Osteocyte (in vitro differentiated cells): ENCODE measurements at regions not wholly inside any gene's neighbourhood (a gene's known extent, or its start where the extent isn't known, plus 50 kb on each side); places are given as distances from the start of the nearest gene placed in this dataset.

ENCODE experiments used
- DNase-seq: peaks from one replicate; pipeline ENCODE4 v3.0.0; 2021; ENCODE audit warnings: mixed read lengths; ENCODE audit not compliant: unreplicated experiment; ENCODE audit errors: extremely low spot score
- H3K27ac Mint-ChIP-seq: one replicate; pipeline ENCODE4 v1.8.0; 2021; ENCODE audit warnings: mild to moderate bottlenecking, mixed read lengths; ENCODE audit not compliant: unreplicated experiment
- H3K27me3 Mint-ChIP-seq: one replicate; pipeline ENCODE4 v1.8.0; 2021; ENCODE audit warnings: mixed read lengths; ENCODE audit not compliant: unreplicated experiment
- H3K36me3 Mint-ChIP-seq: one replicate; pipeline ENCODE4 v1.8.0; 2021; ENCODE audit warnings: mixed read lengths; ENCODE audit not compliant: unreplicated experiment
- H3K4me1 Mint-ChIP-seq: one replicate; pipeline ENCODE4 v1.8.0; 2021; ENCODE audit warnings: mixed read lengths; ENCODE audit not compliant: unreplicated experiment
- H3K4me3 Mint-ChIP-seq: one replicate; pipeline ENCODE4 v1.8.0; 2021; ENCODE audit warnings: mild to moderate bottlenecking, moderate library complexity, mixed read lengths; ENCODE audit not compliant: unreplicated experiment
- H3K9me3 Mint-ChIP-seq: one replicate; pipeline ENCODE4 v1.8.0; 2021; ENCODE audit warnings: mixed read lengths; ENCODE audit not compliant: unreplicated experiment
- TF ChIP-seq, protein P1 (sequence below): fragments of 200-600 bp; sonication (generic); IDR thresholded peaks from 2 replicates; pipeline ENCODE4 v1.5.0; 2021; ENCODE audit warnings: antibody characterized with exemption, mild to moderate bottlenecking, moderate library complexity

DNA sequence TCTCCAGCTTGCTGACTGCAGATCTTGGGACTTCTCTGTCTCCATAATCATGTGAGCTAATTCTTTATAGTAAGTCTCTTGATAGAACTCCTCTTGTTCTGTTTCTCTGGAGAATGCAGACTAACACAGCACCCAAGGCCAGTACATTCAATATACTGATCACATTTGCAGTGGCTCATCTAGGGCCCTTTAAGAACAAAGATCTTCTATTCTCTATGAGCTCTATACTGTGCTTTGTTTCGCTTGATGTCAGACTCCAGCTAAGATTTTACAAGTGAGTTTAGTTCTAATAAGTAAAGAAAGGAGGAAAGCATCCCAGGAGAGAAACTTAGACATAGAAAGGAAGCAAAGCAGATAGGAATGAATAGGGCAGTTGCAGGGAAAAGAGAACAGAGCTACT lies 69.3 kb upstream of the TMPO start:
- no peak overlapping the region for H3K4me3 Mint-ChIP-seq
- no peak for DNase-seq
- H3K27ac Mint-ChIP-seq, result no peak overlapping the region

DNA sequence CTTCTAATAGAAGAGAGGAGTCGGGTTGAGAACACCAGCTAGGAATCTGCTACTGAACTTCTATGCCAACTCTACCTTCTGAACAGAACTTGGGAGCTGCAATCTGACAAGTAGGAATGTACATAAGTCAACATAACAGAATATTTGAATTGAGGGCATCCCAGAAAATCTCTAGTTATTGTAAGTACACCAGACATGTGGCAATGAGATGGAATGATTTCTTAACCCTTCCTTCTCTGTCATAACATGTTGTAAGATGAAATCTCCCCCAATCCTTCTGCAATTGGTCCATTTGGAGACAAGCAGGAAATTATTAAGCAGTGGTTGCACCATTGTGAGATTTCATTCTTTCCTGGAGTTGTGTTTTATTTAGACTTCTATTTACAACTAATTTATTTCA lies 68.7 kb upstream of the TMPO start:
- Mint-ChIP-seq H3K4me3 (no peak overlapping the region), H3K9me3 (no peaks in the 10 kb centered on the region), H3K27ac (no peak overlapping the region), H3K36me3 (no peaks in the 10 kb centered on the region), H3K4me1 (no peaks in the 10 kb centered on the region), H3K27me3 (peaks cover 11% of the 10 kb centered on the region)
- TF ChIP-seq, protein P1, sequence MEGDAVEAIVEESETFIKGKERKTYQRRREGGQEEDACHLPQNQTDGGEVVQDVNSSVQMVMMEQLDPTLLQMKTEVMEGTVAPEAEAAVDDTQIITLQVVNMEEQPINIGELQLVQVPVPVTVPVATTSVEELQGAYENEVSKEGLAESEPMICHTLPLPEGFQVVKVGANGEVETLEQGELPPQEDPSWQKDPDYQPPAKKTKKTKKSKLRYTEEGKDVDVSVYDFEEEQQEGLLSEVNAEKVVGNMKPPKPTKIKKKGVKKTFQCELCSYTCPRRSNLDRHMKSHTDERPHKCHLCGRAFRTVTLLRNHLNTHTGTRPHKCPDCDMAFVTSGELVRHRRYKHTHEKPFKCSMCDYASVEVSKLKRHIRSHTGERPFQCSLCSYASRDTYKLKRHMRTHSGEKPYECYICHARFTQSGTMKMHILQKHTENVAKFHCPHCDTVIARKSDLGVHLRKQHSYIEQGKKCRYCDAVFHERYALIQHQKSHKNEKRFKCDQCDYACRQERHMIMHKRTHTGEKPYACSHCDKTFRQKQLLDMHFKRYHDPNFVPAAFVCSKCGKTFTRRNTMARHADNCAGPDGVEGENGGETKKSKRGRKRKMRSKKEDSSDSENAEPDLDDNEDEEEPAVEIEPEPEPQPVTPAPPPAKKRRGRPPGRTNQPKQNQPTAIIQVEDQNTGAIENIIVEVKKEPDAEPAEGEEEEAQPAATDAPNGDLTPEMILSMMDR, result no peak
- no peak for DNase-seq

More for the DNA sequence above, 69.3 kb upstream of the TMPO start:
- no peaks in the 10 kb centered on the region for H3K4me1 Mint-ChIP-seq
- H3K27me3 Mint-ChIP-seq, result peaks cover 11% of the 10 kb centered on the region
- TF ChIP-seq, protein P1, result no peak
- no peaks in the 10 kb centered on the region for H3K36me3 Mint-ChIP-seq
- H3K9me3 Mint-ChIP-seq, result no peaks in the 10 kb centered on the region

DNA sequence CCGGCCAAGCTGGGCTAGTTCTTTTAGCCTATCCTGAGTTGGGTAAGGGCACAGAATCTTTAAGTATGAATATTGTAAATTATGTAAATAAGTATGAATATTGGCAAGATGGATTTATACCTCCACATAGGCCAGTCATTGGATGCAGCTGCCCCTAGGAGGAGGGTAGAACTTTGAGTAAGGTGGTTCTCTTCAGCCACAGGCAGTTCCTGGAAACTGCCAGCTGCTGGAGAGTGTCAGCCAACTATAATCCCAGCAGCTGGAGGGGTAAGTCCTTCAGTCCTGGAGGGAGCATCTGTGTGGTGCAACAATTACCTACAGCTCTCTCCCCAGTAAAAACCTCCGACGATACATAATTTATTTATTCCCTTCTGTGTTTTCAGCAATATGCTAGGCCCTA lies 65.8 kb upstream of the TMPO start:
- Mint-ChIP-seq H3K9me3 (no peaks in the 10 kb centered on the region), H3K4me1 (no peaks in the 10 kb centered on the region), H3K36me3 (no peaks in the 10 kb centered on the region), H3K4me3 (no peak overlapping the region), H3K27me3 (peaks cover 11% of the 10 kb centered on the region), H3K27ac (no peak overlapping the region)
- DNase-seq, result no peak
- TF ChIP-seq, protein P1, result no peak

DNA sequence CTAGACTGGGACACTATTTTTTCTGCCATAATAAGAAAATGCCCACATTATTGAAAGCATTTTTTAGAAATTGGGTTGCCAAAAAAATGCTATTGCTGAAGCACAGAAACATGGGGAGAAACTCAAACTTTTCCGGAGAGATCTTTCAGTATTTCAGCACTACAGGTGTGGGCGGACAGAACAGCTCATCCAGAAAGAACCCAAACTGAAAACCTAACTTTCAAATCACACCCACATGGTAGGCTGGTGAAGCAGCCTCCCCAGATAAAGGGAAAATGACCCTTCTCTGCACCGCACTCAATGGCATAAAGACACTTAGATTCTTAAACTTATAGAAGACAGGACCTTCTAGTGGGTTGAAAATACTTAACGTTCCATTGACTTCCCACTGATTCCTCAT lies 62.3 kb upstream of the TMPO start:
- no peak overlapping the region for H3K4me3 Mint-ChIP-seq
- no peaks in the 10 kb centered on the region for H3K9me3 Mint-ChIP-seq
- no peak overlapping the region for H3K27ac Mint-ChIP-seq
- DNase-seq, result no peak
- H3K4me1 Mint-ChIP-seq, result no peaks in the 10 kb centered on the region
- H3K27me3 Mint-ChIP-seq, result peaks cover 2% of the 10 kb centered on the region
- no peaks in the 10 kb centered on the region for H3K36me3 Mint-ChIP-seq
- TF ChIP-seq, protein P1, result no peak

DNA sequence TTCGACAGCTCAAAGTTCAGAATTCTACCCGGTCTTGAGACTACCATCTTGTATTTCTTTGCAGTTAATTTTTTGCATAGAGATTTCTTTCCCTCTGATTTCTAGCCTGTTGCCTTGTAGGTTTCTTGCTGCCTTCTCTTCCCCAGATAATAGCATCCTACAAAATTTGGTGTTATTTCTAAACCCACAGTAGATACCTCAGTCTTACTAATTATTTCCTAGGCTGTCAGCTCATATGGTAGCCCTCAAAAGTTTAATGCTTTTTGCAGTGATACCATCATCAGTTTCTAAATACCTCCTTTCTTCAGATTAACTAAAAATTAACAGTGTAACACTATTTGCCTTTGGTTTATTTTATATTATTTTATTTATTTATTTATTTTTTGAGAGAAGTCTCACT lies 61.9 kb upstream of the TMPO start:
- TF ChIP-seq, protein P1, result no peak
- no peak for DNase-seq
- no peak overlapping the region for H3K27ac Mint-ChIP-seq
- H3K4me3 Mint-ChIP-seq, result no peak overlapping the region
- H3K4me1 Mint-ChIP-seq, result no peaks in the 10 kb centered on the region
- H3K27me3 Mint-ChIP-seq, result no peaks in the 10 kb centered on the region
- no peaks in the 10 kb centered on the region for H3K9me3 Mint-ChIP-seq
- no peaks in the 10 kb centered on the region for H3K36me3 Mint-ChIP-seq
